ENCODE measurements at regions not wholly inside any gene's neighbourhood (a gene's known extent, or its start where the extent isn't known, plus 50 kb on each side); places are given as distances from the start of the nearest gene placed in this dataset.

- TF ChIP-seq POLR2A (IDR thresholded peaks at IDR 0.05) (no peak), CTCF (IDR thresholded peaks at IDR 0.05) (no peak)
- no peaks in the 10 kb centered on the region for H3K36me3 ChIP-seq
- intact Hi-C loops (cut with DNase I; ENCODE audit: low total_unique reads): no loop called here
- H3K4me3 ChIP-seq: no peak overlapping the region
- no peaks in the 10 kb centered on the region for H3K9me3 ChIP-seq
- no peak for DNase-seq
- no peaks in the 10 kb centered on the region for H3K4me1 ChIP-seq
- no peak overlapping the region for H3K27ac ChIP-seq
- H3K27me3 ChIP-seq: no peaks in the 10 kb centered on the region
These were observed 202.6 kb downstream of the VGLL3 start for GRCh38 chr3:86788371-86788770.

- intact Hi-C loops (cut with DNase I; ENCODE audit: low total_unique reads): no loop called here
- H3K4me3 ChIP-seq: no peak overlapping the region
- H3K27ac ChIP-seq: no peak overlapping the region
- H3K9me3 ChIP-seq: no peaks in the 10 kb centered on the region
- TF ChIP-seq POLR2A (IDR thresholded peaks at IDR 0.05) (no peak), CTCF (IDR thresholded peaks at IDR 0.05) (no peak)
- no peaks in the 10 kb centered on the region for H3K36me3 ChIP-seq
- H3K27me3 ChIP-seq: no peaks in the 10 kb centered on the region
- DNase-seq: no peak
- no peaks in the 10 kb centered on the region for H3K4me1 ChIP-seq
These were observed 203.9 kb downstream of the VGLL3 start for GRCh38 chr3:86787091-86787490.

- intact Hi-C loops (cut with DNase I; ENCODE audit: low total_unique reads): no loop called here
- Histone ChIP-seq H3K4me3 (no peak overlapping the region), H3K9me3 (no peaks in the 10 kb centered on the region), H3K36me3 (no peaks in the 10 kb centered on the region), H3K27me3 (no peaks in the 10 kb centered on the region), H3K27ac (no peak overlapping the region), H3K4me1 (no peaks in the 10 kb centered on the region)
- TF ChIP-seq CTCF (IDR thresholded peaks at IDR 0.05): peak in 3 of 4 experiments; percentile 9 to 30 (median 21)
- TF ChIP-seq POLR2A (IDR thresholded peaks at IDR 0.05): no peak
- no peak for DNase-seq
These were observed 205.6 kb downstream of the VGLL3 start for GRCh38 chr3:86785386-86785785.

- intact Hi-C loops (cut with DNase I; ENCODE audit: low total_unique reads): no loop called here
- no peak overlapping the region for H3K4me3 ChIP-seq
- no peak for DNase-seq
- TF ChIP-seq CTCF (IDR thresholded peaks at IDR 0.05) (no peak), POLR2A (IDR thresholded peaks at IDR 0.05) (no peak)
- H3K27ac ChIP-seq: peak overlapping the region in 1 of 2 donors; percentile 35
- H3K27me3 ChIP-seq: no peaks in the 10 kb centered on the region
- H3K9me3 ChIP-seq: no peaks in the 10 kb centered on the region
- no peaks in the 10 kb centered on the region for H3K36me3 ChIP-seq
- H3K4me1 ChIP-seq: no peaks in the 10 kb centered on the region
These were observed 208.1 kb downstream of the VGLL3 start for GRCh38 chr3:86782866-86783265.

GRCh38 chr3:86782286-86782685, 208.7 kb downstream of the VGLL3 start:
- H3K9me3 ChIP-seq: no peaks in the 10 kb centered on the region
- no peak for DNase-seq
- H3K4me3 ChIP-seq: no peak overlapping the region
- peak overlapping the region in 1 of 2 donors; percentile 35 for H3K27ac ChIP-seq
- H3K4me1 ChIP-seq: no peaks in the 10 kb centered on the region
- no peaks in the 10 kb centered on the region for H3K36me3 ChIP-seq
- TF ChIP-seq CTCF (IDR thresholded peaks at IDR 0.05): no peak
- intact Hi-C loops (cut with DNase I; ENCODE audit: low total_unique reads): no loop called here
- H3K27me3 ChIP-seq: no peaks in the 10 kb centered on the region

Measured in uterus (tissue), 3 donors.